A172 (cell line): ENCODE measurements at regions not wholly inside any gene's neighbourhood (a gene's known extent, or its start where the extent isn't known, plus 50 kb on each side); places are given as distances from the start of the nearest gene placed in this dataset.
"Not testable (repeated sequence)": the region's sequence is repeated elsewhere in the genome, so short reads cannot be mapped to it uniquely, and the experiment has no call there.

ENCODE experiments used
- DNase-seq: peaks from one replicate; pipeline ENCODE4 v3.0.0-alpha.2; 2015; ENCODE audit warnings: low spot score

DNA sequence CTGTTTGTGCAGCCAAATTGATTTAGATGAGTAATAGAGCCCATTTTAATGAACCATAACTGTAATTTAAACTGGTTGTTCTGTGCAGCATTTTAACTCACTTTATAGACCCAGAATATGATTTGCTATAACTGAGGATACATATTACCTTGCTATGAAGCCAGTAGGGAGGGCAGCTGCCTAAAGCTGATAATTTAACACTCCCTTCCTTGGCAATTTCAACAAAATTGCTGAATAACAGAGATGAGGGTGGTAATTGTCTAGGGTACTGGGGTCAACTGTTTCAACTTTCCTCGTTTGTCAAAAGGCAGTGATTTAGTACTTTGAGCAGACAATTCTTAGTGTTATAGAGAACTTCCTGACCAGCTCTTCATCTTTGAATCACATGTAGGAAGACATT, 304.9 kb upstream of the POU1F1 start:
- no peak for DNase-seq

- no peak for DNase-seq
Measured at GRCh38 chr3:87576752-87577151, 300.4 kb upstream of the POU1F1 start.

DNA sequence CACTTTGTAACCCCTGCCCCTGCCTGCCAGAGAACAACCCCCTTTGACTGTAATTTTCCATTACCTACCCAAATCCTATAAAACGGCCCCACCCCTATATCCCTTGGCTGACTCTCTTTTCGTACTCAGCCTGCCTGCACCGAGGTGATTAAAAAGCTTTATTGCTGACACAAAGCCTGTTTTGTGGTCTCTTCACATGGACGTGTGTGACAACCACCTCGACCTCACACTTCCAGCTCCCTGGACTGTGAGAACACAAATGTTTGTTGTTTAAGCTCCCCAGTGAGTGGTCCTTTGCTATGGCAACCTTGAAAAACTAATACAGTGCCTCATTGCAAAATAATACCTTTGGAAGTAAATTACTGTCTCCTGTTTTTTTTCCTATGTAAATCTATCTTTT, 299.2 kb upstream of the POU1F1 start:
- no peak for DNase-seq

DNA sequence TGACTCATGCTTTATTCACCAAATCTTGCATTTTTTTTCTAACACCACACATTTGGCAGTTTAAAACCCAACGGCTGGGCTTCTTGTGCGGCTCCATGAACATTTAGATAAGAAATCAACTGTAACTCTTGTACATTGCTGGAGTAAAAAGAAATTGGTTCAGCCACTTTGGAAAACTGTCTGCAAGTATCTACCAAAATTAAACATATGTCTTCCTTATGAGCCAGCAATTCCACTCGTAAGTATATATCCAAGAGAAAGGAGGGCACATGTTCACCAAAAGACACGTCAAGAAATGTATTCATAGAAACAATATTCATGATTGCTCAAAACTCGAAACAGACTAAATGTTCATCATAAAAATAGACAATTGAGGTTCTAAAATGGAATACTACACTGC, 291.9 kb upstream of the POU1F1 start:
- DNase-seq: no peak

DNA sequence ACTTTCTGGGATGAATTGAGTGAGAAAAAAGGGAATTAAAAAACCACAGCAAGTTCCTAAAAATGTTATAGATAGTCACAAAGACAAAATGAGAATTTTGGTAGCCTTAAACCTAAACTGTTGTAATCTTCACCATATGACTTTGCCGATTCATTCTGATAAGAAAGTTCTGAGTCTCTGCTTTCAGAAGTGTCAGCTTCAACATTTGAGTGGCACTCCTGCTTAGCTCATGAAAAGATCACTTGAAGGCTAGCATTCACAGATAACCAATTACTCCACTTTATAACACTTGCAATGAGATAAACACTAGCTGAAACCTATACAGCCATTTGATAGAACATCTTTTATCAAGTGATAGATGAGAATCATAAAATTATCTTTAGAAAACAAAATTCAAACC, 288.1 kb upstream of the POU1F1 start:
- DNase-seq: no peak

GRCh38 chr3:87563712-87564111, 287.3 kb upstream of the POU1F1 start:
- no peak for DNase-seq

GRCh38 chr3:87558492-87558891, 282.1 kb upstream of the POU1F1 start:
- no peak for DNase-seq

DNA sequence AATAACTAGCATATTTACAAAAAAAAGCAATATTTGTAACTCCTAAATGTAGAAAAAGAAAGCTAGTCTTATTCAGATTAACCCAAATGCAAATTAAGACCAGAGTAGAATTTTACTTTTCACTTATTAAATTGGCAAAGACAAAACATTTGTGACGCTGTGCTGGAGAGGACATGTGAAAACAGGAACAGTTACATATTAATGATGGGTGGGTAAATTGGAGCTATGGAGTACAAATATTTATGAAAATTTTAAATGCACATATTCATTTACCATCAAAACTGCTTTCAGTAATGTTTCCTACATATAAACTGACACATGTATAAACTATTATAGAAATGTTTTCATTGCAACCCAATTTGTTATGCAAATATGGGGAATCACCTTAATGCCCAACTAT, 278.9 kb upstream of the POU1F1 start:
- DNase-seq: no peak

- DNase-seq: no peak
Measured at GRCh38 chr3:87553058-87553457, 276.7 kb upstream of the POU1F1 start.

DNA sequence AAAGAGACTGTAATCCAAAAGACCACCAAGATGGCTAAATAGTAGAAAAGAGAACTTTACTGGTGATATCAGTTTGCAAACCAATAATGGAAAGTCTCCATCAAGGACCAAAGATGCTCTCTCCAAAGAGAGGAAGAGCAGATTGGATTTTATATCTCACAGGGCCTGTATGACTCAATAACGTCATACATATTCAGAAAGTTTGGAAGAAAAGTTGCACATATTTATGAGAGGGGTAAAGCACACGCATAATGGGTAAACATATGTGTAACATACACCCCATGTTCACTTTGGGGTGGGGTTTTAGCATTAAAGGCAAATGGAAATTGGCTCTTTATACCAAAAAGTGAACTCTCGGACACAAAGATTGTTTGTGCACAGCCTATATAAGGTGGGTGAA, 274.5 kb upstream of the POU1F1 start:
- no peak for DNase-seq

DNA sequence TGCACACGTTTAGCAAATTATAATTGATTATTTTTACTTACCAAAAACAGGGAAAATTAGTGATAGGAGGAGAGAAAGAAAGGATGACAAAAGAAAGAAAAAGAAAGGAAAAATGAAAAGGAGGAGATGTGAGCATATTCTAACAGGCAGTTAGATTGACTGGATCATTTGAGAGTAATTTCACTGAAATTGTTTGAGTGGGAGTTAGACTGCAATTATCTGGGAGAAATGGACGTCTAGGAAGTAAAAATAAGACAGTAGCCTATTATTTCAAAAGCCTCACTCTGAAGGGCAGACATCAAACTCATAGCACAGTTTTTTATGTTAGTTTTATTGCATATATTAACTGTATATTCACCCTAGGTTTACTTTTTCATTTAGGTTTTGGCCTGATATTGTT, 272.8 kb upstream of the POU1F1 start:
- DNase-seq: no peak

DNA sequence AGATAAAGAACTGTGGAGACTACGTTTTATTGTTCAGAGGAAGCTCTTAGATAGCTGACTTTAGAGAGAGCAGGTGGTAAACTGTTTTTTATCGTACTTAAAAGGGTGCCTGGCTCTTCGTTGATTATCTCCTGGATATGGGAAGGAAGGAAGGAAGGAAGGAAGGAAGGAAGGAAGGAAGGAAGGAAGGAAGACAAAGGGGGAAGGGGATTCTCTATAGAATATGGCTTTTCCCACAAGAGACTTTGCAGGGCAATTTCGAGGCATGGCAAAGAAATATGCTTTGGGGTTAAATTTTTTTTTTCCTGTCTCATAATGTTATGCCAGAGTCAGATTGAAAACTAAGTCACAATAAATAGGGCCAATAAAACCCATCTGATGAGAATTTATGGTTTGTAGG, 271.9 kb upstream of the POU1F1 start:
- DNase-seq: no peak

GRCh38 chr3:87546216-87546615, 269.8 kb upstream of the POU1F1 start:
- no peak for DNase-seq

GRCh38 chr3:87543408-87543807, 267.0 kb upstream of the POU1F1 start:
- peak; percentile 21 for DNase-seq

DNA sequence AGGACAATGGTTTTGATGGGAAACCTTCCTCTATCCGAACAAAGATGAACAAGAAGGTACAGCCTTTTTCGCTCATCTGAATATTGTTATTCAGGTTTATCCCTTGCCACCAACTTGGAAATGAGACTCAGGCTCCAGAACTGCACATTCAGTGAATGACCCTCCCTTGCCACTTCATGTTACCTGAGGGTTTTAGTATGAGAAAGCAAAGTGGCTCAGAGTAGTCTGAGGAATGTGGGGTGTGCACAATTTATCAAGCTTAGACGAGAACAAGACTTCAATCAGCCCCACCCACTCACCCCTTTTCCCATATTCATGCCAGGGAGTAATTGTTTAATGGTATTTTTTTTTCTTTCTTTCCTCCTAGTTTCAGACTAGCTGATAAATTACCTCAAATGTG, 265.3 kb upstream of the POU1F1 start:
- DNase-seq: no peak

GRCh38 chr3:87538722-87539121, 262.3 kb upstream of the POU1F1 start:
- DNase-seq: not testable (repeated sequence)

GRCh38 chr3:87509401-87509800, 233.0 kb upstream of the POU1F1 start:
- DNase-seq: no peak

- no peak for DNase-seq
Measured at GRCh38 chr3:87508921-87509320, 232.5 kb upstream of the POU1F1 start.

DNA sequence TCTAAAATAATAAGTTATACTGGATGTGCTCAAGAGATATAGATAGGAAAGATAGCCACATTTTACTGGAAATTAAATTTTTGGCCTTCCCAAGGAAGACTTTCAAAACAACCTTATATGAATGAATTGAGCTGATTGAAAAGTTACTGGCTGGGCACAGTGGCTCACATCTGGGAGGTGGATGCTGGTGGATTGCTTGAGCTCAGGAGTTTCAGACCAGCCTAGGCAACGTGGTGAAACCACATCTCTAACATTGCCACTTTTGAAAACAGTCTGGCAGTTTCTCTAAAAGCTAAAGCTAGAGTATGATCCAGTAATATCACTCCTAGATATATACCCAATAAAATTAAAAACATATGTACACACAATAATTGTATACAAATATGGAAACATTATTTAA, 231.4 kb upstream of the POU1F1 start:
- DNase-seq: no peak

- DNase-seq: peak; percentile 87
Measured at GRCh38 chr3:87503900-87504498, 227.6 kb upstream of the POU1F1 start.

GRCh38 chr3:87501076-87501475, 224.7 kb upstream of the POU1F1 start:
- DNase-seq: no peak

- no peak for DNase-seq
Measured at GRCh38 chr3:87498358-87499080, 222.1 kb upstream of the POU1F1 start.

DNA sequence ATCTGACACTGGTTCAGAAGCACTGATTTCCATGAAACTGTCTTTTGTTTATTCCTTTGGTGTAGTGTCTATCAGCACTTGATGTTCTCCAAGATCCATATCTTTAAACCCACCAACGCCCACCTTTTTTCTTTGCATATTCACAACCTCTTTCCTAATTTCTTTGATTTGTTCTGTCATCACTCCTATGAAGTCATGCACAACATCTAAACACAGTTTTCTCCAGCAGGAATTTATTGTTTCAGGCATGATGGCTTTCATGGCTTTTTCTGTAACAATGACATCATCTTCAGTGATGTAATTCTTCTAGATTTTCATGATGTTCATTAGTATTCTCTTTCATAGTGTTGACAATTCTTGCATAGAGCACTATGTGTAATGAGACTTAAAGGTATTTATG, 219.6 kb upstream of the POU1F1 start:
- no peak for DNase-seq

- no peak for DNase-seq
Measured at GRCh38 chr3:87494264-87494663, 217.9 kb upstream of the POU1F1 start.
